ENCODE measurements at regions not wholly inside any gene's neighbourhood (a gene's known extent, or its start where the extent isn't known, plus 50 kb on each side); places are given as distances from the start of the nearest gene placed in this dataset.
"Not testable (repeated sequence)": the region's sequence is repeated elsewhere in the genome, so short reads cannot be mapped to it uniquely, and the experiment has no call there.

DNA sequence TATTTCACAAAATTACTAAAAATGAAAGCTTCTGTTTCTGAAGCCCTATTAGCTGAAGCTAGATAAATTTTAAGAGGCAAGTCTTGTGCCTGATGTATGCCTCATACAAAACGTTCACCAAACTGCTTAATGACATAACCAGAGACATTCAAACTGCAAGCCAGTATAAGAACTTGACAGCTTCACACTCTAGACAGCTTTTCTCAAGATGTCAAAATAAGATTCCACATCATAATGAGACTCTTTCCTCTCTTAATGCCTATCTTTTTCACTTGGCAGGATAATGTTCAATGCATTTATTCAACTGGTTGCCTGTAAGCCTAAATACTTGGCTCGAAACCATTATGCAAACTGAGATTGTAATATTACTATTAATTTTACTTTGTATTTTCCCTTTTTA lies 424.0 kb downstream of the LTN1 start:
- TF ChIP-seq REST (IDR thresholded peaks at IDR 0.05; ENCODE audit: insufficient read depth in 1 of 2, low read depth in 2 of 2, low read length in 1 of 2) (no peak), POLR2AphosphoS5 (IDR thresholded peaks at IDR 0.05; ENCODE audit: low read depth, low read length) (no peak)
- intact Hi-C loops (cut with micrococcal nuclease; ENCODE audit: unreplicated experiment) = no loop called here
- no peak for ATAC-seq
- CTCF ChIA-PET = no interaction called here
- no TSS peak for BruUV-seq (replicated peaks)
- Histone ChIP-seq H3K9me3 (ENCODE audit: control insufficient read depth, insufficient read depth, low read depth, low read length) (no peaks in the 10 kb centered on the region), H3K27ac (ENCODE audit: low read length) (no peak overlapping the region), H3K36me3 (ENCODE audit: control insufficient read depth, insufficient read depth, low read length) (no peaks in the 10 kb centered on the region), H3K4me3 (ENCODE audit: low read depth in 2 of 2, low read length in 2 of 2) (no peak overlapping the region), H3K4me1 (ENCODE audit: control insufficient read depth, insufficient read depth, low read length) (no peaks in the 10 kb centered on the region), H3K27me3 (ENCODE audit: control insufficient read depth, insufficient read depth, low read length) (no peaks in the 10 kb centered on the region)
- POLR2A ChIA-PET = no interaction called here
- in situ Hi-C loops (cut with HindIII; ENCODE audit: low pct_unique_long_range_greater_than_20kb, low sequenced_read_pairs) = no loop called here
- DNase-seq (ENCODE audit: low read depth, low spot score) = no peak

GRCh38 chr21:28563933-28564332 lies 428.7 kb downstream of the LTN1 start:
- CTCF ChIA-PET; POLR2A ChIA-PET; H3K4me3 ChIP-seq (ENCODE audit: low read depth in 2 of 2, low read length in 2 of 2); H3K27ac ChIP-seq (ENCODE audit: low read length); DNase-seq (ENCODE audit: low read depth, low spot score); in situ Hi-C loops (cut with HindIII; ENCODE audit: low pct_unique_long_range_greater_than_20kb, low sequenced_read_pairs); H3K36me3 ChIP-seq (ENCODE audit: control insufficient read depth, insufficient read depth, low read length); H3K9me3 ChIP-seq (ENCODE audit: control insufficient read depth, insufficient read depth, low read depth, low read length); BruUV-seq (replicated peaks); ATAC-seq; H3K4me1 ChIP-seq (ENCODE audit: control insufficient read depth, insufficient read depth, low read length); H3K27me3 ChIP-seq (ENCODE audit: control insufficient read depth, insufficient read depth, low read length); intact Hi-C loops (cut with micrococcal nuclease; ENCODE audit: unreplicated experiment): not testable (repeated sequence)

GRCh38 chr21:28561772-28562171 lies 430.9 kb downstream of the LTN1 start:
- Histone ChIP-seq H3K27me3 (ENCODE audit: control insufficient read depth, insufficient read depth, low read length) (no peaks in the 10 kb centered on the region), H3K4me1 (ENCODE audit: control insufficient read depth, insufficient read depth, low read length) (no peaks in the 10 kb centered on the region), H3K9me3 (ENCODE audit: control insufficient read depth, insufficient read depth, low read depth, low read length) (no peaks in the 10 kb centered on the region), H3K36me3 (ENCODE audit: control insufficient read depth, insufficient read depth, low read length) (no peaks in the 10 kb centered on the region), H3K4me3 (ENCODE audit: low read depth in 2 of 2, low read length in 2 of 2) (no peak overlapping the region), H3K27ac (ENCODE audit: low read length) (no peak overlapping the region)
- ChIA-PET POLR2A (no interaction called here), CTCF (no interaction called here)
- DNase-seq (ENCODE audit: low read depth, low spot score) = no peak
- no TSS peak for BruUV-seq (replicated peaks)
- TF ChIP-seq TCF7L2 (IDR thresholded peaks at IDR 0.05; ENCODE audit: low read depth, low read length) (no peak), POLR2AphosphoS5 (IDR thresholded peaks at IDR 0.05; ENCODE audit: low read depth, low read length) (no peak), REST (IDR thresholded peaks at IDR 0.05; ENCODE audit: insufficient read depth in 1 of 2, low read depth in 2 of 2, low read length in 1 of 2) (no peak), SIN3A (IDR thresholded peaks at IDR 0.05; ENCODE audit: borderline replicate concordance, insufficient read depth, low read depth, low read length) (no peak)
- TF ChIP-seq, protein P1, sequence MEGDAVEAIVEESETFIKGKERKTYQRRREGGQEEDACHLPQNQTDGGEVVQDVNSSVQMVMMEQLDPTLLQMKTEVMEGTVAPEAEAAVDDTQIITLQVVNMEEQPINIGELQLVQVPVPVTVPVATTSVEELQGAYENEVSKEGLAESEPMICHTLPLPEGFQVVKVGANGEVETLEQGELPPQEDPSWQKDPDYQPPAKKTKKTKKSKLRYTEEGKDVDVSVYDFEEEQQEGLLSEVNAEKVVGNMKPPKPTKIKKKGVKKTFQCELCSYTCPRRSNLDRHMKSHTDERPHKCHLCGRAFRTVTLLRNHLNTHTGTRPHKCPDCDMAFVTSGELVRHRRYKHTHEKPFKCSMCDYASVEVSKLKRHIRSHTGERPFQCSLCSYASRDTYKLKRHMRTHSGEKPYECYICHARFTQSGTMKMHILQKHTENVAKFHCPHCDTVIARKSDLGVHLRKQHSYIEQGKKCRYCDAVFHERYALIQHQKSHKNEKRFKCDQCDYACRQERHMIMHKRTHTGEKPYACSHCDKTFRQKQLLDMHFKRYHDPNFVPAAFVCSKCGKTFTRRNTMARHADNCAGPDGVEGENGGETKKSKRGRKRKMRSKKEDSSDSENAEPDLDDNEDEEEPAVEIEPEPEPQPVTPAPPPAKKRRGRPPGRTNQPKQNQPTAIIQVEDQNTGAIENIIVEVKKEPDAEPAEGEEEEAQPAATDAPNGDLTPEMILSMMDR (IDR thresholded peaks at IDR 0.05) = no peak
- ATAC-seq = no peak
- intact Hi-C loops (cut with micrococcal nuclease; ENCODE audit: unreplicated experiment) = no loop called here
- in situ Hi-C loops (cut with HindIII; ENCODE audit: low pct_unique_long_range_greater_than_20kb, low sequenced_read_pairs) = no loop called here
